GM21723 (cell line): ENCODE measurements at regions not wholly inside any gene's neighbourhood (a gene's known extent, or its start where the extent isn't known, plus 50 kb on each side); places are given as distances from the start of the nearest gene placed in this dataset.
"Not testable (repeated sequence)": the region's sequence is repeated elsewhere in the genome, so short reads cannot be mapped to it uniquely, and the experiment has no call there.

Experiments used
- ATAC-seq: cut with Tn5 transposase; IDR thresholded peaks from one replicate; pipeline ENCODE4 v1.9.1; 2021; ENCODE audit warnings: mild to moderate bottlenecking, moderate library complexity; ENCODE audit not compliant: unreplicated experiment

DNA sequence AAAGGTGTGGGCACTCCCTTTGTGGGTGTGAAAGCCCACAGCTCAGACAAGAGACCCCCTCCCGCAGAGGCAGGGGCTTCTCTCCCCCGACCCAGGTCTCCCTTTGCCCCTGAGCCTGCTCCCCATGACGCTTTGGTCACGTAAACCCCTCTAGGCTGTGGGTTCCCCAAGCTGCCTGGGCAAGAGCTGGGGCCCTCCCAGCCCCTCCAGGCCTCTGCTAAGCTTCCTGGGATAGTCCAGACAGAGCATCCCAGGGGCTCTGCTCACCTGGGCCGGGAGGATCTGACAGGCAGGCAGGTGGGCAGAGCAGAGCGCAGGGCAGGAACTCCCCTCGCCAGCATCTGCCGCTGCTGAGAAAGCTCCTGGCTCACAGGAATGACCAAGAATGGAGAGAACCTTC lies 177.3 kb downstream of the BANP start:
- no peak for ATAC-seq

DNA sequence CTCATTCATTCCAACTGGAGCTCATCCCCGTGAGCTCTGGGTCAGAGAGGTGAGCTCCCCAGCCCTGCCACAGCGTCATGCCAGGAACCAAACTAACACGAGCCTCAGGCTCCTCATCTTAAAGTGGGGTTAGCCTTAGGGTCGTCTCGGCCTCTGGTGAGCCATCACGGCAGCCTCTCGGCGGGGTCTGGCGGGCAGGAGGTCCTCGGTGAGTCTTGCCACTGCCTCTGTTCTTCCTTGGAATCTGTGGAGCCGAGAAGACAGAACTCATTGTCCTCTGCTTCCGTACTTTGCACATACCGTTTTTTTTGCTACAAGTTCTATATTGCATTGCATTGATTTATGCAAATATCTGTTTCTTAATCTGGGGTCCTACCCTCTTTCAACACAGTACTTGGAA lies 177.9 kb downstream of the BANP start:
- ATAC-seq, result not testable (repeated sequence)

DNA sequence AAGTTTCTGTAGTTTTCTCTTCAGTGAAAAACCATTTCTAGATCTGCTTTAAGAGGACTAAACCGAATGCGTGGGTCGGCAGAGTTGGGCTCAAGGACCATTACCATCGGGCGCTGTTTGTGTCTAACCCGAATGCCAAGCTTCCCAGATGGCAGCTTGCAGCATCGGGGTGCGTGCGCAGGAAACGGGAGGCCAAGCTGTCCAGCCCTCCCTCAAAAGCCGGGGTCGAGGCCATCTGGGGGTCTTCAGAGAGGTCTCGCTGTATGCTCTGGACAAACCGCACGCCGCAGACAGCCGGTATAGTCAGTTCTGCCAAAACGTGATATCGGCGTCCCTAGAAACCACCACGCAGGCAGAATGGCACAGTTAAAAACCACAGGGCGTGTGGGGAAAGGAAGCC lies 178.8 kb downstream of the BANP start:
- no peak for ATAC-seq

DNA sequence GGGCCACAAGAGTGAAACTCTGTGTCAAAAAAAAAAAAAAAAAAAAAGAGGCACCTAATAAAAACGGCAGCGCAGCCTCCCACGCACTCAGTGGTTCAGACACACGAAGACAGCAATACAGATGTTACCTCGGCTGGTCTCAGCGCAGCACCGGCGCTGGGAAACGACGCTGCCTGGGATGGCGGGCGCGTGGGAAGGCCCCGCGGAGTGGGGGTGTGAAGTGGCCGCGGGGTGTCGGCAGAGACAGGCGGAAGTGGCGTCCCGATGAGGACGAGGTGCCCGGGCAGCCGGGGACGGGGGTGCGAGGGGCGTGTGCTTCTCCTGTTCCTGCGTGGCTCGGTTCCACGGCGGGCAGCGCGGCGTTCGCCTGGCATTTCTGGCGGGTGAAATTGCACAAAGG lies 179.4 kb downstream of the BANP start:
- ATAC-seq, result no peak

DNA sequence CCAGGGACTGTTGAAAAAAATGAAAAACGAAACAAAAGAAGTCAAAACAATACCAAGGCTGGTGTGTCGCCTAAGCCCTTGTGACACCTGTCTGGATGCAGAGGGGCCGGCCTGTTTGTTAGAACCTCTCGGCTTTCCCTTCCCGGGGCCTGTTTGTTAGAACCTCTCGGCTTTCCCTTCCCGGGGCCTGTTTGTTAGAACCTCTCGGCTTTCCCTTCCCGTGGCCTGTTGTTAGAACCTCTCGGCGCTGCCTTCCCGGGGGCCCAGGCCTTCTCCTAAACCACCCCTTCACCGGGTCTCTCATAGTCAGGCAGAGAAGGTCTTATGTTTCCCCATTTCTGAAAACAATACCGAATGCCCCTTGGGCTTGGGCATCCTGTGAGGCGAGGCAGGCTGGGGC lies 180.0 kb downstream of the BANP start:
- no peak for ATAC-seq

DNA sequence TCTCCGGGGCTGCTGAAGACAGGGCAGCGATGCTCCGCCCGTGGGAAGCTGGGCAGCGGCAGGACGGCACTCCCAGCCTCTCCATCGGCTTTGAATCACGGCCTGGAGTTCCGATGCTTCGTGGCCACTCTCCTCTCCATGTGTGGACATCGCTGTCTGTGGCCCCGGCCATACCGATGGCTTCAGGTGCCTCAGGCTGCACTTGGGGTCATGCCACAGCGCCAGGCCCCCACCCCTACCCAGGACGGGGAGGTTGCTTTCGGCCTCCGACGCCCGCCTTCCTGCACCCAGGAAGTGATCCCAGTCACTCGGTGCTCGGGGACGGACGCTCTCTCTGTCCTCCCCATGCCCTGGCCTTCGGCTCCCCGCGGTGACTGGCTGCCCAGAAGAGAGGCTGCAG lies 180.7 kb downstream of the BANP start:
- no peak for ATAC-seq

DNA sequence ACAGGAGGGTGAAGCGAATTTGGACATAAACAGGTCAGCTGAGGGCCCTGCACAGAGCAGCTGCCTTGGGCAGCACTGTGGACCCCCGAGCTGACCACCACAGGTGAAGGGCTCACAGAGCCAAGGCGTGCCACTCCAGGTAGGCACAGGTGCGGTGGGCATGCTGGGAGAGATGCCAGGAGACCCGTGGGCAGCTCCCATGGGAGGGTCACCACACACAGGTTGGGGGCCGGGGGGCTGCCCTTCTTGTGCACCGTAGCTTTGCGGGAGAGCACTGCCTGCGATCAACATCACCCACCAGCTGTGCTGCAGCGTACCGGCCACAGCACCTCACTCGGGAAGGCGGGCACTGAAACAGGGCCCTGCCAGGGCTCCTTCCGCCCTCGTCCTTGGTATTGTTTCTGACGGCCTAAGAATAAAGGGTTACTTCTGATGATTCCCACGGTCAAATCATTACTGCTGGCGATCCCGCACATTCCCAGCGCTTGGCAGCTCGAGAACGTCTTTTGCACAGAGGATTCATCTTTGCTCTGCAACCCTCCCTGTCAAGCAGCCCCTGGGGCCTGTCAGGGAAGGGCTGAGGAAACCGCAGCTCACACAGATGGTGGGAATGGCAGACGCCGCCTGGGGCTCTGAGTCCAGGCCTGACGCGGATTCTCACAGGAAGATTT lies 181.7 kb downstream of the BANP start:
- ATAC-seq, result no peak

DNA sequence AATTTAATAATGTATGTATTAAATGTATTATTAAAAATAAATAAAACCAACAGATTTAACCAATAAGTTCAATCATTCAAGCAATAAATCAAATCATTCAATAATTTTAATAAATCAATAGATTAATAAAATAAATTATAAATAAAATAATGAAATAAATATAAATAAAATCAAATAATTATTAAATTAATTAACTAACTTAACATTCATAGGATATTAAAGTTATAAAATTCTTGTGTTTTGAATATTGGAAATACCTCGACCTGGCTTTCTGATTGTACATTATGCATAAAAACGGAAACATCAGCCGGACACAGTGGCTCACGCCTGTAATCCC lies 182.2 kb downstream of the BANP start:
- ATAC-seq, result no peak

DNA sequence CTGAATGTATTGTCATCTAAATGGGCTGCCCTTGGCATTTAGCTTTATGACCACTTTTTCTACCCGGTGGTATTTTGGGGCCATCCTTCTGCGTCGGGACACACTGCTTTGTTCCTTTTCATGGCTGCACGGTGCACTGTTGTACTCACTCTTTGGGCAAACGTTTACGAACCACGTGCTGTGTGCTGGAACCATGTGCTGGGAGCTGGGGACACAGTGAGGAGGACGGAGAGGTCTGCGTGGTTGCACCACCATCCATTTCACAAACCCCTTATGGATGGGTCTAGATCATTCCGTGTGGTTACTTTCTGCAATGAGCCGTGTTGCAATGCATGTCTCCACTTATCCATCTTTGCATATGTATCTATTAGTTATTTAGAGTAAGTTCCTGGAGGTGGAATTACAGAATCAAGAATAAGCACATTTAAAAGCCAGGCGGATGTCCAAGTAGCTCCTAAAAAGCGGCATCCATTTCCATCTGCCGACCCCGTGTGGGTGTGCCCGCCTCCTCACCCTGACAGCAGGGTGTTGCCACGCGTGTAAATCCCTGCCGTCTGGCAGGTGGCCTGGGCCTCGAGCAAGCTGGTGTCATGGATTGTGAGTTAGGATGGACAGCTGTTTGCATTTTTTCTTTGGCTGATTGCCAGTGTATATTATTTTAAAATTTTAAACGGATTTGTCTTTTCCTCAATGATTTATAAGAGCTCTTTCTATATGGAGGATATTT lies 183.1 kb downstream of the BANP start:
- not testable (repeated sequence) for ATAC-seq

DNA sequence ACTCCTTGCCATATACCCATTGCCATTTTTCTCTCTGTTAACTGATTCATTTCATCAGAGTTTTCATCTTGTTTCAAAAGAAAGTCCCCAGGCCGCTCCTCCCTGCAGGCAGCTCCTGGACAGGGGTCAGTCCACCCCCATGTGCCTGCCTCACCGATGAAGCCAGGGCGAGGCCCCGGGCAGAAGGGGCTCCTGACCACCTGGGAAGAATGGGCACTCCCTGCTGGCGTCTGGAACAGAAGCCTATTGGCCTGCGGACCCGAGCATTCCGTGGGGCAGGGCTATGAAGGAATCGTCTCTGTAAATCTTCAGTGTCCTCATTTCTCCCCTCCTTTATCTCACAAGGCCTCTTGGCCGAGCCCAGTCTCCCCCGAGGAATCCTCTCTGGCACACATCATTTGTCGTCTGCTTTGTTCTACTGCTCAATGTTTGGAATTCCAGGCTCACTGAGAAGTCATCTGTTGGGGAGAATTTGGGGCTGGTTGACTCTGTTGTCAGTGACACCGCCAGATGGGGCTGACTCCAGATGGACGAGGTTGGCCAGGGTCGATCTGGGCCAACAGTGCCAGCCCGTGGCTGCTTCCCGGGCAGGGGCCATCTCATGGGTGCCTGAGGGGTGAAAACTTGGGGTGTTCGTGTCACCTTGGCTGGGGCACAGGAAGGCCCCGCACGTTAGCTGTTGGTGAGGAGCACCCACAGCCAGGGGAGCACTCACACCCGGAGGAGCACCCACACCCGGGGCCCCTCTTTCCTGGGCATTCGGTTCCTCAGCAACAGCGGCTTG lies 183.9 kb downstream of the BANP start:
- not testable (repeated sequence) for ATAC-seq

DNA sequence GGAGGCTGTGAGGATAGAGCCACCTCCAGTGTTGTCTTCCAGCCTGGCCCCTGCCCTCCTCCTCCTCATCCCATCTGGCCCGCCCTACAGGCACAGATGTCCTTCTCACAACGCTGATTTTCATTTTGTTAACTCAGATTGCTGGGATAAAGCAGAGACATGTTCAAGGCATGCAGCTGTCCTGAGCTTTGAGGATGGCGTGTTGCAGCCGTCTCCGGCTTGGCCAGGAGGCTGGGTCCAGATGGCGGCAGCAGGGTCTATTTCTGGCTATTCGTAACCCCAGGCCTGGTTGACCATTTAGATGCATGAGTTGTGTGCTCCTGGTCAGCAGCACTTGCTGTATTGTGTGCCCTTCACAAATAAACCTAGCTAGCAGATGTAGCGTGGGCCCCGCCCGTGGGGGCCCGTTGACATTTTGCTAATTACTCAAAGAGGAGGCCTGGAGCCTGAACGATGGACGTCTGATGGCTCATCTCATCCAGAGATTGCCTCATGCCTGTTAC lies 185.0 kb downstream of the BANP start:
- ATAC-seq, result not testable (repeated sequence)

DNA sequence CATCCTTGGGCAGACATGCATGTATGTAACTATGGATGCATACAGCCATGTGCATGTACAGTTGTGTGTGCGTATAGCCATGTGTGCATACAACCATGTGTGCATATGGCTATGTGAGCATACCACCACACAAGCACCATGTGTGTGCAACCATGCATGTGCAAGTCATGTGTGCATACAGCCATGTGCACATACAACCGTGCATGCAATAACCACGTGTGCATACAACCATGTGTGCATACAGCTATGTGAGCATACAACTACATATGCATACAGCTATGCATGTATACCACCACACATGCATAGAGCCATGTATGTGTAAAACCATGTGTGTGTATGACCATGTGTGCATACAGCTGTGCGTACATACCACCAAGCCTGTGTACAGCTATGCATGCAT lies 185.7 kb downstream of the BANP start:
- not testable (repeated sequence) for ATAC-seq

DNA sequence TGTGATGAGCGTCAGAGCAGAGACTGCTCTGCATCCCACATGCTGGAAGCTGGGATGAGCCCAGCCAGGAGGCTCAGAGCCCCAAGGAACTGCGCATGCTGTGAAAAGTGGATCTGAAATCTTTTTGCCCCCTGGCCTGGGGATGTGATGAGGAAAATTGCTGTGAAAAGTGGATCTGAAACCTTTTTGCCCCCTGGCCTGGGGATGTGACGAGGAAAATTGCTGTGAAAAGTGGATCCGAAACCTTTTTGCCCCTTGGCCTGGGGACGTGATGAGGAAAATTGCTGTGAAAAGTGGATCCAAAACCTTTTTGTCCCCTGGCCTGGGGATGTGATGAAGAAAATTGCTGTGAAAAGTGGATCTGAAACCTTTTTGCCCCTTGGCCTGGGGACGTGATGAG lies 187.9 kb downstream of the BANP start:
- ATAC-seq, result not testable (repeated sequence)

DNA sequence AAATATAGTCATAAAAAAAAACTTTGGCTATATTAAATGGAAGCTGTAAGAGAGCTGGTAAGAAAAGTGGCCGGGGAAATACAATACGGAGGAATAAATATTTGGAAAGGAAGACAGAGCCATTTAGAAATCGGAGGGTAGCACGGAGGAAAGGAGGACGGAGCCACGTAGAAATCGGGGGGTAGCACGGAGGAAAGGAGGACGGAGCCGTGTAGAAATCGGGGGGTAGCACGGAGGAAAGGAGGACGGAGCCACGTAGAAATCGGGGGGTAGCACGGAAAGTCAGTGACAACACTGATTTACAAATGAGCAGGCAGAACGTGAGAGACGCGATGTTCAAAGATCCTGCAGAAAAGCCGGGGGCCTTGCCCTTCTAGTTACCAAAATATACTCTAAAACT lies 189.0 kb downstream of the BANP start:
- ATAC-seq, result not testable (repeated sequence)

DNA sequence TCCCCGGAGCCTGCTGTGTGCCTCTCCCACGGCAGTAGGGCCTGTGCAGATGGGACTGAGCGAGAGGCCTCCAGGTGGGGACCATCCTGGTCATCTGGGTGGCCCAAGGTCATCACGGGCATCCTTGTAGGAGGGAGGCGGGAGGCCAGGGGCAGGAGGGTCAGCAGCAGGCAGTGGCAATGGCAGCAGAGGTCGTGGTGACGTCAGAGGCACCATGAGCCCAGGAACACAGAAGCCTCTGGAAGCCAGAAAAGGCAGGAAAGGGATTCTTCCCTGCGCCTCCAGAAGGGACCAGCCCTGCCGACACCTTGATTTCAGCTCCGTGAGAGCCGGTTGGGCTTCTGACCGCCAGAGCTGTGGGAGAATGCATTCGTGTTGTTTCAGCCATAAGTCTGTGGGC lies 190.3 kb downstream of the BANP start:
- no peak for ATAC-seq

DNA sequence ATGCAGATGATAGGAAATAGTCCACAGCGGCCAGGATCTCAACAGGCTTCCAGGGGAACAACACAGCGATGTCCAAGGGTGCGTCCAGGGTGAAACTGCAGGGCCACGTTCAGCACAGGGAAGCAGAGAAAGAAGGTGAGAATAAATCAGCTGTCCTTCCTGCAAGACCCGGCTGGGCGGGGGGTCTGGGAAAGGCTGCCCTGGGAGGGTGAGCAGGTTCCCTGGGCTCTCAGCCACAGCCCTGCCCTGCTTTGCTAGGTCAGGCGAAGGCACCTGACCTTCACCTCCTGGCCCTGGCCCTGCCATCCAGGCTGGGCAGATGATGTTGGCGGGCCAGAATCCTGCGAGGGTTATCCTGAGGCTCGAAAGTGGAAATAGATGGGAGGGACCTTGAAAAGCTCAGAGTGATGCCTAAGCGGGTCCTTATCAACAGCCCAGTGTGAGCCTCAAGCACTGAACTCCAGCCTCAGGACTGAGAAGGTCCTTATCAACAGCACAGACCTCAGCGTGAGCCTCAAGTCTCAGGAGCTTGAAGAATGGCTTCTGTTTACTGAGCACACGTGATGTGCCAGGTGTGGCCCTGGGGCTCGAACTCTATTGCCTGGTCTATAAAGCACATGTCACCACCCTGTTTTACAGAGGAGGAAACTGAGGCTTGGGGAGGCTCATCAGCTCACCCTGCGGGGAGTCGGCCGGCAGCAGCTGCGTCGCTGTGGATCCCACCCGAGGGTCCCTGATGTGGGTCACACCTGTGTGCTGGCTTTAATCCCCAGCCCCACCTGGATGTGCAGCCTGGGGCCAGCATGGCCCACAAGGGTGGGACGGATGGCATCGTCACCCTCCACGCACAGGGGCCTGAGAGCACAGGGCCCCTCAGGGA lies 191.1 kb downstream of the BANP start:
- ATAC-seq, result not testable (repeated sequence)

DNA sequence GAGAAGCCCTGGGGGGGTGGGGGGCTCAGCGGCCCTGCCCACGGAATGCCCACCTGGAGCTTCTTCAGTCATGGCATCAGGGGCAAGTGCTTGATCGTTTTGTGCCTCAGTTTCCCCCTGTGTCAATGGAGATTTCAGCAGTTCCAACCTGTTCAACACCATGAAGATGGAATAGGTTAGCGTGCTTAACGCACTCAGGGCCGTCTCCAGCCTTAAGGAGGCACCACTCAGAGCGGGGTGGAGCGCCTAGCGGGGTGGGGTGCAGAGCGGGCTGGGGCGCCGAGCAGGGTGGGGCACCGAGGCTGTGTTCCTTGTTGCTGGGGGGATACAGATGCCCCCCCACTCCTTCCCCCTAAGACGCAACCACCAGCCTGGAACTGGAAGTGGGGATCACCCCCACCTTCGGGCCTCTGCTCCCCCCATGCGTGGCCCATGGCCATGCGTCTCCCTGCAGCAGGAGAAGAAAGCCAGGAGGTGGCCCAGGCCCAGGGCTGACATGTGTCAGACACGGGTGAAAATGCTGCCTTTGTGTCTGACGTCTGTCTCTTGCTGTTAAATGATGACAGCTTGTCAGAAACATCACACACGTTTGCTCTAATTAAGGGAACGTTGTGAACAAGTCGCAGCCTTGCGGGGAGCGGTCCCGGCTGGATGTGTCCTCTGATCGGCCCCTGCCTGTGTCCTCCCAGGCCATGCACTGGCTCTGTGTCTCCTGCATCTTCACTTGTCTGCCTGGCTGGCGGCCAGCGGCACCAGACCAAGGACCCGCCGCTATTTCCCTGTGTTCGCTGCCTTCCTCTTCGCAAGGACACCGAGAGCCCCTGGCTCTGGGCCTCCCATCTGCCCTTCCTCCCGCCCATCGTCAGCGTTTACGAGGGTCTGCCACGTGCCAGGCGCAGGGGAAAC lies 192.1 kb downstream of the BANP start:
- not testable (repeated sequence) for ATAC-seq

DNA sequence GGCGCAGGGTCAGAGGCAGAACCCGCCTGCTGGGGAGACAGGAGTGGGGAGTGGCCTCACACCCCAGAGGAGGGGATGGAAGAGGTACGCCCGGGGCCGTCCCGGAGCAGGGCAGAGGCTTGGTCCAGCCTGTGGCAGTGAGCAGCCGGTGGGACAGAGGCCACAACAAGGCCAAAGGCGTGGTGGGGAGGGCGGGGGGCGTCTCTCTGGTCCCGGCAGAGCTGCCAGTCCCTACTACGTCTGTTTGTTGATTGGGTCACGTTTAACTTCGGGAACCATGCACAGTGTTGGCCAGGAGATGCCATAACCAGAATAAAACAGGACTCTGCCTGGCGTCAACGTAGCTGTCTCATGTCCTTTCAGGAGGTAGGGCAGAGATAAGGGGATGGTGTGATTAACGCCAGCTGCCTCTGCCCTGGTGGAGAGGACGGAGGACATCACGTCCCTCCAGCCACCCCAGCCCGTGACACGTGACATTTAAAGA lies 192.8 kb downstream of the BANP start:
- no peak for ATAC-seq

DNA sequence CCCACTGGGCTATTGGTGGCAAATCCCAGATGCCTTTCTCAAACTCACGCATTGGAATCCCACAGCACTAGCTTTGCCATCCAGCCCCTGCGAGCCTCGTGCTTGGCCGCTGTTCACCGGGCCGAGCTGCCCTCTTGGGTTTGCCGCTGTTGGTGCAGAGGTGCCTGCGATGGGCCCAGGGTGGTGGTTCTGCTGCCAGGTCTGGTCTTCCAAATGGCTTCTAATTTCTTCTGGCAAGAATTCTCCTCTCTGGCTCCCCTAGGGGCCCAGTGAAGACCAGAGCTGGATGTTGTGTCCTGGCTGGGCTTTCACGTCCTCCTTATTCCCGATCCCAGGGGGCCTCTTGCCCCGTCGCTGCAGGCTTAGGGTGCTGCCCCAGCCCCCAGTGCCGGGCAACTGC lies 194.1 kb downstream of the BANP start:
- ATAC-seq, result not testable (repeated sequence)
